ENCODE measurements at regions not wholly inside any gene's neighbourhood (a gene's known extent, or its start where the extent isn't known, plus 50 kb on each side); places are given as distances from the start of the nearest gene placed in this dataset.
"Not testable (repeated sequence)": the region's sequence is repeated elsewhere in the genome, so short reads cannot be mapped to it uniquely, and the experiment has no call there.

DNA sequence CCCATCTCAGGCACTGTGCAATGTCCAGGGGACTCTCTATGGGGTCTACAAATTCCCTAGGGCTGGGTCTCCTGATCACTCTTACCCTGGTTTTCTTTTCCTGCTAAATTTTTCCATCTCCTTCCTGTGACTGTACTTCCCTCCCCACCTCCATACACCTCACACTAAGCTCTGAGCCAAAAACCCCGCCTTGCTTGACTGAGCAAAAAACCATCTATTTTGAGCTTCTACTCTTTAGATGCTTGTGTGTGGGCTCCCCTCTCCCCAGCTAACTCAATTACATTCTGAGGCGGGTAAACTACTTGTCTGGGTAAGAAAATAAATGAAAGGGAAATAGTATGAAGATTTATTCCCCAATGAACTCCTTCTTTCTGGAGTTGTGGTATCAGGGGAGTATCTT is 187.9 kb downstream of the PTPRU start:
- DNase-seq (ENCODE audit: low read depth in 2 of 2) = no peak

DNA sequence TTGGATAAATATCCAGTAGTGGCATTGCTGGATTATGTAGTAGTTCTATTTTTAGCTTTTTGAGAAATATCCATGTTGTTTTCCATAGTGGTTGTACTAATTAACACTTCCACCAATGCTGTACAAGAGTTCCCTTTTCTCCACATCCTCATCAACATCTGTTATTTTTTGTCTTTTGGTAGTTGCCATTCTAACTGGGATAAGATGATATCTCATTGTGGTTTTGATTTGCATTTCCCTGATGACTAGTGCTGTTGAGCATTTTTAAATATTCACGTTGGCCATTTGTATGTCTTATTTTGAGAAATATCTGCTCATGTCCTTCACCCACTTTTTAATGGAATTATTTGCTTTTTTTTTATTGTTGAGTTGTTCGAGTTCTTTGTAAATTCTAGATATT is 183.9 kb downstream of the PTPRU start:
- DNase-seq (ENCODE audit: low read depth in 2 of 2) = no peak

DNA sequence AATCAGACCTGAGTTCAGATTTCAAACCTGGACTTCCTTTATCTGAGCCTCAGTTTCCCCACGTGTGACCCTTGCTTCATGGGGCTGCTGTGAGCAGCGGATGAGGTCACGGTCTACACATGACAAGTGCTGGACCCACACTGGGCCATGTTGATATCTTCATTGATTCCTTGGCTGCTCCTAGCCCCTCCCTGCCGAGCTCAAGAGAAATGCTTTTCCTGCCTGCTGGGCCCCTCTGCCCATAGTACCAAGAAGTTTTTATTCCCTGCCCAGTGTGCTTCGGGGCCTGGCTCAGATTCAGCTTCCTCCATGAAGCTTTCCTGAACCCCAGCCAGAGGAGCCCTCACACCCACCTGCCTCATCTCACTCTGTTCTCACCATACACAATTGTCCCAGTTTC is 181.6 kb downstream of the PTPRU start:
- DNase-seq (ENCODE audit: low read depth in 2 of 2) = no peak

DNA sequence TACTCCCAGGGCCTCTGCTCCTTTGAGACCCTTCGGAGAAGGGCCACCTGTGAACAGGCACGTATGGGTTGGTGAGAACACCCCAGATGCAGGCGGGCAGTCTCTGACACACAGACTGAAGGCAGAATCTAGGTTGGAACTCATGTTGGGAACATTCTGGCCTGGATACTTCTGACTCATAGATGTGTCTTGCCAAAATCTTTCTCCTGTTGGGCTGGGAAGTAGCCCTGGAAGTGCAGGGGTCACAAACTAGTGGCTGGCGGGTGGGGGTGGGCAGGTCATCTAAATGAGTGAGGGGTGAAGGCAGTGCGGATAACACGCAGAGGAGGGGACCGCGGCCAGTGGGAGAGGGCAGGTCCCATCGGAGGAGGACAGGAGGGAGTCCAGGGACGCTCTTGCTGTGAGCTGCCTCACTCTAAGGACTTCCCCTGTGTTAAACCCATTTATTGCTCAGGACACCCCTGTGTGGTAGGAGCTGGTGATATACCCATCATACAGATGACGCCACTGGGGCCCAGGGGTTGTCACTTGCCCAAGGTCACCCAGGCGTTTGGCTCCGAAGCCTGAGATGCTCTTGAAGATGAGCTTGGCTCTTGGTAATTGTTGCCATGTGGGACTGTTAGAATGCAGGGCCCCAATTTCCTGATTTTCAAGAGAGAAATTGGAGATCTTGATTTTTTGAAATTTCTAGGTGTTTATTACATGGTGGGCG is 181.0 kb downstream of the PTPRU start:
- no peak for DNase-seq (ENCODE audit: low read depth in 2 of 2)

DNA sequence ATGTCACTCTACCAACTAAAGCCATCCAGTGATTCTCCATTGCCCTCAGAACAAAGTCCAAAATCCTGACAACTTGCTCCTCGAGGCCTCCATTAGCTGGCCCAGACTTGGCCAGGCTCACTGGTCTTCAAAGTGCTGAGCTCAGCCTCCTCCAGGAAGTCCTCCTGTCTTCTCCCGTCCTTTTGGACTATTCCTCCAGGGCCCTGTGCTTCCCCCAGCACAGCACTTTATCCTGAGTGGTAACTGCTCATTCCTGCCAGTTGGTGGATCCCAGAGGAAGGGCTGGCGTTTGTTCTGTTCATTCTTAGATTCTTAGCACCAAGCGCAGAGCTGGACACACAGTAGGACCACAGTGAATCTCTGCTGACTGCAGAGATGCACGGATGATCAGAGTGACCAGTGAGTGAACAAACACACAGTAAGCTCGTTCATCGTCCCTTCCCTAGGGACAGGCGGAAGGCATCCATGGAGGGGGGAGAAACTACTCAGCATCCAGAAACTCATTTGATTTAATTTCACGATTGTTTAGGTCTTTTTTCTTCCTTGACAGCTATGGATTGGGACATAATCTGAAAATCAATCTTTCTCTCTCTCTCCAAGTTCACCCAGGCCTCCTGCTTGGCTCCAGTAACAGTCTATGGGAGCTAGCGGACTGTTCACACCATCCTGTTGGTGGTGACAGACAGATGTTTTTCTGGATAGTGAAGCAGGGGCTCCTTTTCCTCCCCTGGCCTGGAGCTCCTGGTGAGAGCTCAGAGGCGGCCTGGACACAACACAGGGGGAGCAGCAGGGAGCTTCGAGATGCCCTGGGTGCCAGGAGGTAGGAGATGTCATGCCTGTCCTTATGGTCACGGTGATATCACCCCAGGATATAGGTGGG is 180.2 kb downstream of the PTPRU start:
- no peak for DNase-seq (ENCODE audit: low read depth in 2 of 2)

DNA sequence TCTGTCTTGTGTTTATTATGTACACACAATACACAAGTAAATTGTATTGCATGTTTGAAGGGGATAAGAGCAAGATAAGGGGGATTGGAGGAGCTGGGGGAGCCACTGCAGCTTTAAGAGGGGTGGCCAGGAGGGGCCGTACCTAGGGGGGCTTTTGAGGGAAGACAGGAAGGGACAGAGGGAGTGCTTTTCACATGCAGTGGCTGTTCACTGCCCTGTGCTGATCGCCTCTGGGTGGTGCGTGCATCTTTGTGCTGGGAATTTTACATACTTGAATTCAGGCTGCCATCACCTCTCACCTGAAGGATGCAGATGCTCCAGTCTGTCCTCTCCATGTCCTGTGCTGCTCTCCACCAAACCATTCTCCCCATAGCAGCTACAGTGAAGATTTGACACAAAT is 179.5 kb downstream of the PTPRU start:
- no peak for DNase-seq (ENCODE audit: low read depth in 2 of 2)

DNA sequence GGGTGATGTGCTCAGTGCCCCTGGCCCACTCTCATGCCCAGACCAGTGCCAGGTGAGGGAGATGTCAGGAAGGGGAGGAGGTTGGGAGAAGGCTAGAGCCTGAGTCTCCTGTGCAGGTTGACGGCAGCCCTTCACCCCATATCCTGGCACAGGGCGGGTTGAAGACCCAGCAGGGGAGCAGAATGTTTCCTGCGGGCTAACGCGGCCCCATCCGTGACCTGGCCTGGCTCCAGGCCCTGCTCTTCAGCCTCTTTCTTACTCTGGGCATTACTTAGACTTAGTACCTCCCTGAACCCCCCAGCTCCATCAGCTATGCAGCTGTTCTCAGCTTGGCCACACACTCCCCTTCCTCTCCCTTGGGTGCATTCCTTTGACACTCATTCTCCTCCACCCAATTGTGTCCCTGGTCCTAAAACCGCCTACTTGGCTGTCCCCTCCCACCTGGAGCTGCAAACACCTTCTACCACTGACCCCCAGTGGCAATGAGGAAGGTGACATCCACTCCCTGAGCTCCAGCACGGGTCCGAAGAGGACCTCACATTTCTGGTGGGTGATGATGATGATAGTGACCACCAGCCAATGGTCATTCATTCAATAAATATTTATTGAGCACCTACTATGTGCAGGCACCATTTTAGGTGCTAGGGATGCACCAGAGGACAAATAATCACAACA is 179.0 kb downstream of the PTPRU start:
- DNase-seq (ENCODE audit: low read depth in 2 of 2) = no peak

DNA sequence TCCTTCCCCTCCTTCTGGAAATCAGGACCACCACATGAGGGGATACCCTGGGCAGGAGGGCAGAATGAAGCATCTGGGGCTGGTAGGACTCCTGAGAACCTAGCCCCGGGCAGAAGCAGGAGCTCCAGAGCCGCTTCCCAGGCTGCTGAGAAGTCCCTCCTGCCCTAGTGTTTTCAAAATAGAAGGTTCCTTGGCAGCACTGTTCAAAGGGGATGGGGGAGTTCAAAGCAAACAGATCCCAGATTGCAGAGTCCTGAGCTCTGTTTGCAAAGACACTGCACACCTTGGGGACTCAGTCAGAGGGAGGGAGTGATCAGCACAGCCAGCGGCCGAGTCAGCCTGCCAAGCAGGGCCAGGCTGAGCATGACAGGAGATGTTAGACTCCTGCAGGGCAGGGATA is 177.8 kb downstream of the PTPRU start:
- DNase-seq (ENCODE audit: low read depth in 2 of 2) = no peak

DNA sequence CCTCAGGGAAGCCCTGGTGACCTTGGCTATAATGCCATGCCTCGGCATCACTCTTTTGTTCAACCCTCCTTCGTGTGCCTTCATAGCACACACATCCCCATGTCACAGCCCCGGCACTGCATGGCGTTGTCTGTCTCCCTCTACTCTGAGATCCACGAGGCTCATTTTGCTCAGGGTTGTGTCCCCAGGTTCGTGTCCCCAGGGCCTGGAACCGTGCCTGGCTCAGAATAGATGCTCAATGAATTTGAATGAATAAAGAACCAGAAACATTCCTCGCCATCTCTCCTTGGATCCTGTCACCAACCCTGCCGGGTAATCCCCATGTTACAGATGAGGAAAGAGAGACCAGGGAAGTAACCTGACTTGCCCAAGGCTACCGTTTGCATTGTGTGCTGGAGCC is 177.3 kb downstream of the PTPRU start:
- DNase-seq (ENCODE audit: low read depth in 2 of 2) = no peak

DNA sequence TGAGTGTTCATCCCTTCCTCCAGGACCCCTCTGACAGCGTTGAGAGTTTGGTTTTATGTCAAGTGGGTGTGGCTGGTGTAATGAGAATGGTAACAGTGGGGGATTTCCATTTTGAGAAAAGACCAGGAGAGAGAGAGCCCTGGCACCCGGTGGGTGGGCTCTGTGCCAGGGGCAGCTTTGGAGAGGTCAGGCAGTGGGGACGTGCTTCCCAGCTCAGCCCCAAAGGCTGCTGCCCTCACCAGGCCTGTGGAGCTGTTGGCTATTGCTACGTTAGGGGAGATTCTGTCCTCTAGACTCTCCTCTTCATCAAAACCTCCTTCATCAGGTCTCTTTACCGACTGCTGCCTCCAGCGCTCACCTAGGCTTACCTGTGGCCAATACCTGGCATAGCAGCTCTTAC is 176.3 kb downstream of the PTPRU start:
- DNase-seq (ENCODE audit: low read depth in 2 of 2) = no peak

DNA sequence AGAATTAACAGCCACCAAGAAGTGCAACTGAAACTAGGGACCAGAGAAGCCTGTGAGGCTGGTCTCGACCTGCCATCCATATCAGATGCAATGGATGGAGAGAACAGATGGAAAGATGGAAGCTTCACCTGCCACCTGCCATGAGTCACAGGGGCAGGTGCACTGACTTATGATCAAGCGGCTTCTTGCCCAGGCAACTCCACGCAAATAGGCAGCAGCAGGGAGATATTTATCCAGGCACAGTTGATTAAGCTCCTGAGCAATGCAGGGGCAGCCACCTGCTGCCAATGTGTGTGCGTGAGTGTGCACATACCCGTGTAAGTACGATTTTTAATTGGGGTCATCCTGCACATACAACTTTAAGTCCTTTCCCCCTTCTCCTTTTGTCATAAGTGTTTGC is 174.2 kb downstream of the PTPRU start:
- DNase-seq (ENCODE audit: low read depth in 2 of 2) = no peak

DNA sequence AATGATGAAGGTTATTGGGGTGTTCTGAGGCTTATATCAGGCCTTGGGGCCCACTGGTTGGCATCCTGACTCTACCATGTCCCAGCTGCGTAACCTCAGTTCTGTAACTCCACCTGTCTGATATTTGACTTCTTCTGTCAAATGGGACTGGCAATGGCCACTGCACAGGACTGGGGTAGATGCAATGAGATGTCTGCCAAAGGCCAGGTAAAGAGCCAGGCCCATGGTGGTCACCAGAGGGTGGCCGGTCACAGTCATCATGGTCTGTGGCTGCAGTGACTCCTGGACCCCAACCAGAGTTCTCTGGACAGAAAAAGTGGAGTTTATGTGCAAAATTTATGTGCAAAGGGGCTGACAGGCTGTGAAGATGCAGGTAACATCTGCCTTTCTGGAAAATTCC is 173.3 kb downstream of the PTPRU start:
- DNase-seq (ENCODE audit: low read depth in 2 of 2) = no peak

DNA sequence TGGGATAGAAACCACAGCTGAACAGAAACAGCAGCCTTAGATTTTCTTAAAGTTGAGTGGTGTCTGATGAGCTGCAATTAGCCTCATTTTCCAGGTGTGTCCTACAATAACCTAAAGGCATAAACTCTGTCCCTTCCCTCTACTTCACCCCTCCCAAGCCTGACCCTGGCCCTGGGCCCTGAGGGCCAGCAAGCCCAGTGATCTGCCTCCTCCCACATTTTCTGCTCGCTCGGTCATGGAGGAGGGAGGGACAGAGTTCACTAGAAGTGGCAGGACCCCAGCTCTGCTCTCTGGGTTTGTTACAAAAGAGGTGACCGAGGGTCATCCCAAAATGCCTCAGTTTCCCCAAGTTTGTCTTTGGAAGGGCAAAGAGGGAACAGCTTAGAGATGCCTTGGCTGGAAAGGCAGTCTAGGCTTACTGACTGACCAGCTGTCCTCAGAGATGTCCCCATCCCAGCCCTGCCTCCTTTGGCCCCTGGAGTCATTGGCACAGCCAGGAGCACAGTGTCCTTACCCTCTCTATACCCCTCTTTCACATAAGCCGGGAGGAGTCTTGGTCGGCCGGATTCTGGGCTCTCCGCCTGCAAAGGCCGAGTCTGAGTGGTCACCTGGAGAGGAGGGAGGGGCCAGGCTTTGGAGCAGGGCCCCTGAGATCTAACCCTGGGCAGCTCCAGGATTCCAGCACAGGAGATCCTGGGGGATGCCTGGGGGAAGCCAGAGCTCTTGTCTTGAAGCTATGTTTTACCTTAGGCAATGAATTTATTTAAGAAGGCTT is 172.7 kb downstream of the PTPRU start:
- DNase-seq (ENCODE audit: low read depth in 2 of 2) = no peak

DNA sequence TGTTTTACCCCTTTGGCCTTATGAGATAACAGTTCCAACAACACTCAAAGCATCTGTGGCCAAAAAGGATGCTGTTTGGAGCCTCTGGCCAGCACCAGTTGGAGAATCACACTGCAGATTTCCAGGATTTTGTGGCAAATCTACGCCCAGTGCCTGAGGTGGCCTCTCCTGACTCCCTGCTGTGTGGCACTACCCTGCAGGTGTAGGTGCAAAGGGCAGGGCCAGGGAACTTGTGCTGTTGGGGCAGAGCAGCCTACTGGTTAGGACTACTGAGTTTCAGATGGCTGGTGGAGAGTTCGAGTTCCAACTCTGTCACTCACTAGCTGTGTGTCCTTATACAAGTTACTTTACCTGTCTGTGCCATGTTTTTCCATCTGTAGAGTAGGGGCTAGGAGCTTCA is 170.5 kb downstream of the PTPRU start:
- no peak for DNase-seq (ENCODE audit: low read depth in 2 of 2)

DNA sequence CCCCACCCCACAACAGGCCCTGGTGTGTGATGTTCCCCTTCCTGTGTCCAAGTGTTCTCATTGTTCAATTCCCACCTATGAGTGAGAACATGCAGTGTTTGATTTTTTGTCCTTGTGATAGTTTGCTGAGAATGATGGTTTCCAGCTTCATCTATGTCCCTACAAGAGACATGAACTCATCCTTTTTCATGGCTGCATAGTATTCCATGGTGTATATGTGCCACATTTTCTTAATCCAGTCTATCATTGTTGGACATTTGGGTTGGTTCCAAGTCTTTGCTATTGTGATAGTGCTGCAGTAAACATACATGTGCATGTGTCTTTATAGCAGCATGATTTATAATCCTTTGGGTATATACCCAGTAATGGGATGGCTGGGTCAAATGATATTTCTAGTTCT is 163.9 kb downstream of the PTPRU start:
- not testable (repeated sequence) for DNase-seq (ENCODE audit: low read depth in 2 of 2)

DNA sequence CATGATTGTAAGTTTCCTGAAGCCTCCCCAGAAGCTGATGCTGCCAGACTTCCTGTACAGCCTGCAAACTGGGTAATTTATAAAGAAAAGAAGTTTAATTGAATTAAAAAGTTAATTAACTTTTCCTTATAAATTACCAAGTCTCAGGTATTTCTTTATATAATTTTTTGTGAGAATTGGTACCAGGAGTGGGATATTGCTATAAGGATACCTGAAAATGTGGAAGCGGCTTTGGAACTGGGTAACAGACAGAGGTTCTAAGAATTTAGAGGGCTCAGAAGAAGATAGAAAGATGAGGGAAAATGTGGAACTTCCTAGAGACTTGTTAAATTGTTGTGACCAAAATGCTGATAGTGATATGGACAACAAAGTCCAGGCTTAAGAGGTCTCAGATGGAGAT is 163.1 kb downstream of the PTPRU start:
- no peak for DNase-seq (ENCODE audit: low read depth in 2 of 2)

DNA sequence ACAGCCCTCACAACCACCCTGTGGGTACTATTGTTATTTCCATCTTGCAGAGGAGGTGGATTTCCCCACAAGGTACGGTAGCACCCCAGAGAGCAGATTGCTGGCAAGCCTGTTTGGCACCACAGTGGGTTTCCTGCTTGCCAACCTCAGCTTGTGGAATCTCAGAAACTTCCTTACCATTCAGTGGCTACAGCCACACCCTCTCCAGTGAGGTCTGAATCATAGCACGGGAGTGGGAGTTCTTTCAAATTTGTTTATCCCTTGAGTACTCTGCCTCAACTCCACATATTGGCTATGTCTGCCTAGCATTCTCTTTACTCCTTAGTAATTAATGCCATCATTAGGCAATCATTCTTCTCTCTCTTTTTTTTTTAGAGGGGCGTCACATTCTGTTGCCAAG is 162.1 kb downstream of the PTPRU start:
- DNase-seq (ENCODE audit: low read depth in 2 of 2) = no peak

DNA sequence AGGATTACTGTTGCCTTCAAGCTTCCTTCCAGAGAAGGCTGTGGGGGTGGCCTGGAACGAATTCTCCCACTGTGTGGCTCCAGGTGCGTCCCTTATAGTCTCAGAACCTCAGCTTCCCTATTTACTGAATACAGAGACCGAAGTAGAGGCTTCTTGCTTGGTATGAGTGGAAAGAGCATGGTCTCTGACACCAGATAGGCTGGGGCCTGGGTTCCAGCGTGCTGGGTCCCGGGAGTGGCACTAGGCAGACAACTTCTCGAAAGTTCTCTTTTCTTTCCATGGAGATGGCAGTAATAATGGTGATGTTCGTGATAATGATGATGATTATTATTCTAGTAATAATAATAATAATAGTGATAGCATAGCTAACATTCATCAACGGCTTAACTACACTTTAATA is 161.7 kb downstream of the PTPRU start:
- DNase-seq (ENCODE audit: low read depth in 2 of 2) = no peak

DNA sequence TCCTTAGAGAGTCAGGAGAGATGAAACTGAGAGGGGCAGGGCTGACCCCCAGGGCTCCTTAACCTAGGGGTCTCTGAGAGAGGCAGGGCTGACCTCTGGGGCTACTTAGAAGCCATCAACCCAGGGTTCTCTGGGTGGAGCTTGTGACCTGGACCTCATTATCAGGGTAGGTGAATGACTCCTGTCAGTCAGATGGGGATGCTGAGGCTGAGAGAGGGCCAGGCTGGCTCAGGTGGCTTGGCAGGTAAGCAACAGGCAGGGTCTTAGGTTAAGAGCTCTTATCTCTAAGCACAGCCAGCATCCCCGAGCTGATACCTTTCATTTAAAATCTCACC is 160.9 kb downstream of the PTPRU start:
- DNase-seq (ENCODE audit: low read depth in 2 of 2) = no peak

DNA sequence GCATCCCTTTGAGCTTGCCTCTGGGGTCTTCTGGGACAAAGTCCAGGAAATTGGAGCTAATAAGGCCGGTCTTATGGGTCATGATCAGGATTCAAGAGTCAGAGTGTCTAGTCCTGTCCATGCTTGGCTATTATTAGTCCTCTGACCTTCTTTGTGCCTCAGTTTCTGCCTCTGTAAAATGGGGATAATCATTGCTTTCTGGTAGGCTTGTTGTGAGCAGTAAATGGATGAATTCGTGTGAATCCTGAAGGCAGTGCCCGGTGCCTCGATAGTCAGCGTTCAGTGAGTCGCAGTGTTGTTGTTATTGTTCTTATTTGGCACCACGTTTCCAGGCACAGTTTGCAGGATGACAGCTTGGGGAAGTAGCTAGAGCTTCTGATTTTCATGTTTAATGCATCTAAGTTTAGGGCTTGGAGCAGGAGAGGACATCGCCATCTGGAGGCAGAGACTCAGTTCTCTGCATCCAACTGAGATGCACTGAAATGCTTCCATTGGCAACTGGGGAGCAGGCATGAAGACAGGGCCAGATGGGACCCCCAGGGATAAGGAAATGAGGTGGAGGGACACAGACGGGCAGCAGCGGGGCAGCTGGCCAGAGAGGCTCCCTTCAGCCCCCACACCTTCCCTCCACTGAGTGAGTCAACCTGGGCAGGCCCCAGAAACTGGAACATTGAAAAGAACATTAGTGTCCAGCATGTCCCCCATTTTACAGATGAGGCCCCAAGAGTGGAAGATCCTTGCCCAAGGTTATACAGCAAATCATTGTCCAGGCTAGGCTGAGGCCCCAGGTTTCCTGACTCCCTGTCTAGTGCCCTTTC is 160.3 kb downstream of the PTPRU start:
- DNase-seq (ENCODE audit: low read depth in 2 of 2) = no peak

DNA sequence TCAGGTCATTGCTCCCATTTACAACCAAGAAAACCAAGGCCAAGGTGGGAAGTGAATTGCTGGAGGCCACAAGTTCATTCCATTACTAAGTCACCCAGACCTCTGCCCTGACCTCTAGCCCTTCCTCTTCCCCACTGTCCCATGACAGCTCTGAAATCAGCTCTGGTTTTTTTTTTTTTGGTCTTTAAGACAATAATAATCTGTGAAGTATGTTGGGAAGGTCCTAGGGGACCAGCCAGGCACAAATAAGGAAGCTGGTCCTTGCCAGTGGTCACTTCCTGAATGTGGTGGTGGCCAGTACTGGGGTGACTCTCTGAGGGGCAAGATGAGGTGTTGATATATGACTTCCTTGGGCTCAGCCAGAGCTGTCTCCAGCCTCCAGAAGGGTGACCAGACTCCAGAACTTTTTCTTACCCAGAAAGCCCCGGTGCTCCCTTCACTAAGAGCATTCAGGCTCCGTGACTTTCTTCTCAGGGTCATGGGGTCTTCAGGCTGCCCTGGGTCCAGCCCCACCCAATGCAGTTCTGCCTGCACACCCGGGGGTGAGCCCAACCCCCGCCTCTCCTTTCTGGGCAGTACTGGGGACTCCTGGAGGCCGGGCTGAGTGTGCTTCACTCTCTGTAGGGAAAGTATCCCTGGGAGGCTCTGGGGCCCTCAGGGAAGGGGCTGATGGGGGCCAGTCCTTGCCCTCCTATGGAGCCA is 159.6 kb downstream of the PTPRU start:
- no peak for DNase-seq (ENCODE audit: low read depth in 2 of 2)
